SKM-1 (cell line): ENCODE measurements at regions not wholly inside any gene's neighbourhood (a gene's known extent, or its start where the extent isn't known, plus 50 kb on each side); places are given as distances from the start of the nearest gene placed in this dataset.

Source experiments
- DNase-seq: peaks from one replicate; lab custom pipeline; 2025; ENCODE audit not compliant: unreplicated experiment; lab: John Stamatoyannopoulos, UW

- no peak for DNase-seq
These were observed 101.5 kb downstream of the KCTD15 start for GRCh38 chr19:33898062-33898677.

GRCh38 chr19:33900817-33901216, 104.1 kb downstream of the KCTD15 start:
- DNase-seq, result no peak

- DNase-seq, result no peak
These were observed 105.7 kb downstream of the KCTD15 start for GRCh38 chr19:33902395-33902794.

GRCh38 chr19:33902802-33903488, 106.3 kb downstream of the KCTD15 start:
- no peak for DNase-seq

GRCh38 chr19:33903489-33903850, 106.8 kb downstream of the KCTD15 start:
- no peak for DNase-seq

- DNase-seq, result no peak
These were observed 108.0 kb downstream of the KCTD15 start for GRCh38 chr19:33904681-33905080.

- DNase-seq, result no peak
These were observed 108.8 kb downstream of the KCTD15 start for GRCh38 chr19:33905473-33905936.

GRCh38 chr19:33905937-33906577, 109.4 kb downstream of the KCTD15 start:
- DNase-seq, result no peak

- DNase-seq, result no peak
These were observed 110.1 kb downstream of the KCTD15 start for GRCh38 chr19:33906578-33907335.

GRCh38 chr19:33910922-33911321, 114.3 kb downstream of the KCTD15 start:
- DNase-seq, result no peak

GRCh38 chr19:33914599-33914998, 117.9 kb downstream of the KCTD15 start:
- no peak for DNase-seq

- DNase-seq, result no peak
These were observed 120.1 kb downstream of the KCTD15 start for GRCh38 chr19:33916792-33917191.

- DNase-seq, result no peak
These were observed 122.6 kb downstream of the KCTD15 start for GRCh38 chr19:33919291-33919690.

GRCh38 chr19:33921165-33921564, 124.5 kb downstream of the KCTD15 start:
- no peak for DNase-seq

GRCh38 chr19:33926306-33926705, 129.6 kb downstream of the KCTD15 start:
- DNase-seq, result no peak

- no peak for DNase-seq
These were observed 131.3 kb downstream of the KCTD15 start for GRCh38 chr19:33927789-33928457.

- DNase-seq, result no peak
These were observed 131.8 kb downstream of the KCTD15 start for GRCh38 chr19:33928458-33928950.

- no peak for DNase-seq
These were observed 137.3 kb downstream of the KCTD15 start for GRCh38 chr19:33933931-33934330.

GRCh38 chr19:33938821-33939220, 142.2 kb downstream of the KCTD15 start:
- no peak for DNase-seq

GRCh38 chr19:33941133-33941532, 144.5 kb downstream of the KCTD15 start:
- no peak for DNase-seq
